HG03159 (cell line): ENCODE measurements at regions not wholly inside any gene's neighbourhood (a gene's known extent, or its start where the extent isn't known, plus 50 kb on each side); places are given as distances from the start of the nearest gene placed in this dataset.
"Not testable (repeated sequence)": the region's sequence is repeated elsewhere in the genome, so short reads cannot be mapped to it uniquely, and the experiment has no call there.

ENCODE experiments used
- ATAC-seq: cut with Tn5 transposase; IDR thresholded peaks from one replicate; pipeline ENCODE4 v1.9.1; 2021; ENCODE audit warnings: mild to moderate bottlenecking, moderate library complexity; ENCODE audit not compliant: unreplicated experiment

- no peak for ATAC-seq
These were observed 59.3 kb downstream of the BTBD3 start for GRCh38 chr20:11976966-11977365.

- no peak for ATAC-seq
These were observed 60.8 kb downstream of the BTBD3 start for GRCh38 chr20:11978496-11978895.

DNA sequence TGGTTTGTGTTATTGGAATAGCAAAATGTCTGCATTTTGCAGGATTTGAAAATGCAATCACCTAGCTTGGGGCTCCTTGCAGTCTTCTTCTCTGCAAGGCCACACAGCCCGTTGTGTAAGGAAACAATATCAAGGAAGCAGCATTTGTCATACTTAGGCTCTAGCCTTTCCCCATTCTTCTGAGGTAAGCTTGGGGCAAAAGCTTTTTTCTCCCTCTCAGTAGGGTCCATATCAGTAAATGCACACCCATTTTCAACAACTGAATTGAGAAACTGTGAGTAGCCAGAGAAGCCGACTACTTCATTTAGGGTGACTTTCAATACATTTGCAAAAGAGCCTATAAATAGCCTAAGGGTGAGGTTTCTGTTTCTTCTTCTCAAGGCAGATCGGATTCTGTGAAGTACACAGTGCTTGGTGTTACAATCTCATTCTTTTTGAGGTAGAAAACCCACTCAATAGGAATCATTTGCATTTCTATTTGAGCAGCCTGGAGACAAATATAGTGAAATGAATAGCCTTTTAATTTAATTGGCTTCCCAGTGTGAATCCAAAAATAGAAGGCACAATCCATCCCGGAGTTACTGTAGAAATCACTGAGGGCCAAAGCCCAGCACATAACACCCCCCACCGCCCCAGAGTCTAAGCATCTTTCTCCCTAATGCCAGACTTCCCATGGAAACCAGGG is 61.8 kb downstream of the BTBD3 start:
- peak; percentile 93 for ATAC-seq

DNA sequence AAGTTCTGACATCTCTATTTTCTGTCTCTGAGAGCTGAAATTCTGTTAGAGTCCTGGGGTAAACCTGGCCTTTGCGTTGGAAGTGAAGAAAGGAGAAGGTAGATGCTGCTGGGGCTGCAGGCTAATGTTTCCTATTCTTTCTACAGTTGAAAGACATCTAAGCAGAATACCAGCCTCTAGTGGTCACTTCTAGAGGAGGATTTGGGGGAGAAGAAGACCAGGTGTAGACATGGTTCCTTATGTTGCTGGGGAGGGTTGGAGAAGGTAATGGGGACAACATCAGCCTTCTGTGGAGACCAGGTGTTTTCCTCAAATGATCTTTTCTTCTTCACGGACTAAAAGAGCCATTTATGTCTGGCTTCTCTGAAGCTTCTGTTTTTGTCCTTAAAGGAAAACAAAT is 62.6 kb downstream of the BTBD3 start:
- ATAC-seq, result no peak

DNA sequence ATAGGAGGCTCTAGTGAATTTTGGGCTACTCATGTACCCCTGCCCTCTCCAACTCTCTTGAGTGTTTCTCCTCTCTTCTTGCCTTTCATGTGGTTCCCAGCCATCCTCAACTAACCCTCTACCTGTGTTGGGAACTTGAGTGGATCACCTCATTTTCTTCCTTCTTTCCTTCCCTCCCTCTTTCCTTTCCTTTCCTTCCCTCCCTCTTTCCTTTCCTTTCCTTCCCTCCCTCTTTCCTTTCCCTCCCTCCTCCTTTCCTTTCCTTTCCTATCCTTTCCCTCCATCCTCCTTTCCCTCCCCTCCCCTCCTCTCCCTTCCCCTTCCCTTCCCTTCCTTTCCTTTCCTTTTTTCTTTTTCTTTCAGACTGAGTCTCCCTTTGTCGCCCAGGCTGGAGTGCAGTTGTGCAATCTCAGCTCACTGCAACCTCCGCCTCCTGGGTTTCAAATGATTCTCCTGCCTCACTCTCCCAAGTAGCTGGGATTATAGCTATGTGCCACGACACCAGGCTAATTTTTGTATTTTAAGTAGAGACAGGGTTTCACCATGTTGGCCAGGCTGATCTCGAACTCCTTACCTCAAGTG is 63.8 kb downstream of the BTBD3 start:
- ATAC-seq, result no peak

DNA sequence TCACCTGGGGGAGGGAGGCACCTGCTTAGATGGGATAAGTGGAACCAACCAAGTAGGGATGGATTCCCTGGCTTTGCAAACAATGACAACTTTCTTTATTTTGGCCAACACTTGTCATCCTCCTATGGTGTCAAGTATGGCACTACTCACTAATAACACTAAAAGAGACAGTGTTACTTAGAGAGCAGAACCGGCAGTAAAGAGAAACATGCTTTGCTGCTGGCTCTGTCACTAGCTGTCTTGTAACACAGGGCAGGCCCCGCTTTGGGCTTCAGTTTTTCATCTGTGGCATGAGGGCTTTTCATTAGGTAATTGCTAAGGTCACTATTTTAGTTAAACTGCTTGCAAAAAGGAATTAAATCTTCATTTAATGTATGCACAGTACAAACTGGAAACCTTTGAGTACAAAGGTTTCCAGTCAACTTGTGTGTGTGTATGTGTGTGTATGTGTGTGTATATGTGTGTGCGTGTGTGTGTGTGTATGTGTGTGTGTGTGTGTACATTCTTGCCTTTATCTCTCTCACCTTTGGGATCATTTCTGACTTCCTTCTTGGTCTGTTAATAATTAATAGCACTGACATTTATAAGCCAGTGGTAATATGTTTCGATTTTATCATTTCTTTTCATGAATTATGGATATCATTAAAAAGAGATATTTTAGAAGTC is 64.7 kb downstream of the BTBD3 start:
- ATAC-seq, result no peak

- no peak for ATAC-seq
These were observed 65.3 kb downstream of the BTBD3 start for GRCh38 chr20:11982955-11983470.

DNA sequence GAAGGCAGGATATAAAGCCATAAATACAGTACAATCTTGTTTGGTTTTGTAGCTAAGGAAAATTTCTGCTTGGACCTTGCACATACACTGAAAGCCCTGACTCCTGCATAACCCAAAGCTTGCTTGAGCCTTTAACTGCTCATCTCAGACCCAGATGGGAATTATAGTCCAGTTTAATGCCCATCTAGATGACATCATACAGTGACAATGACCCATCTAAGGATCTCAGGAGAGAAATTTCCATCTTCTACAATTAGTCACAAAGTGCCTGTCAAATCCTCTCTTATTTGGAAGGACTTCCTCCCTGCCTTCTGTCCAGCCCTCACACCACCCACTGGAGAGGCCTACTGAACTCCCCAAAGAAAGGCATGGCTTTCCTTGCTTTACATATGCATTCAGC is 69.3 kb downstream of the BTBD3 start:
- no peak for ATAC-seq

DNA sequence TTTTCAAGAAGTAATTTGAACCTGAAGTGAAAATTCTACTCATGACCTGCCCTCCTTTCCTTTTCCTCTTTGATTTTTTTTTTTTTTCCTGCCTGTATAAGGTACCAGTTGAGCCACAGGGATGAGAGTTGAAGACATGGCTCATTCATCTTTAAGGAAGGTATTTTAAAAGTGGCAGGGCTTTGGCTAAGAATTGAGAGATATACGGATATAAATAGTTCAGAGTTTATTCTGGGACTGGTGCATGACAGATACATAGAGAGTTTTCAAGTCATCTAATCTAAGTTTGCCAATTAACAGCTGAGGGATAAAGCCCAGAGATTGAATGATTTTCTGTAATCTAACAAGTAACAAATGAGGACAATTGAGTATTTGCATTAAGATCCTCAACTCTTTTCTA is 69.8 kb downstream of the BTBD3 start:
- ATAC-seq, result no peak

GRCh38 chr20:11989018-11989771 is 71.5 kb downstream of the BTBD3 start:
- no peak for ATAC-seq

DNA sequence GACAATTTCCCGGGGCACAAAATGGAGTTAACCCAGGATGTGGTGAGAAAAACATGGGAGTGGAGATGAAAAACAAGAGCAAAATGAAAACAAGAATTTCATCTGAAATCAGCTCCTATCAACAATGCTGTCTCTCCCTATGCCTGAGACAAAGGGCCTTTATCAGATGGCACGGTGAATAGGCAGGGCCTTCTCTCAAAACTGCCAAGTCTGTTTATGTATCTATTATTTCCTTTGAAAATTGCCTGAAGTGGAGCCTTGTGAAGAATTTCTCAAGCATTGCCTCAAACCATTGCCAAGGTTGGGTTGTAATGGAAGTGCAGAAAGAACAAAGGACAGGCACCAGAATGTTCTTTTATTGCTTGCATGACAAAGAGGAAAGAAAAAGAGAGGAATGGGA is 74.7 kb downstream of the BTBD3 start:
- no peak for ATAC-seq

DNA sequence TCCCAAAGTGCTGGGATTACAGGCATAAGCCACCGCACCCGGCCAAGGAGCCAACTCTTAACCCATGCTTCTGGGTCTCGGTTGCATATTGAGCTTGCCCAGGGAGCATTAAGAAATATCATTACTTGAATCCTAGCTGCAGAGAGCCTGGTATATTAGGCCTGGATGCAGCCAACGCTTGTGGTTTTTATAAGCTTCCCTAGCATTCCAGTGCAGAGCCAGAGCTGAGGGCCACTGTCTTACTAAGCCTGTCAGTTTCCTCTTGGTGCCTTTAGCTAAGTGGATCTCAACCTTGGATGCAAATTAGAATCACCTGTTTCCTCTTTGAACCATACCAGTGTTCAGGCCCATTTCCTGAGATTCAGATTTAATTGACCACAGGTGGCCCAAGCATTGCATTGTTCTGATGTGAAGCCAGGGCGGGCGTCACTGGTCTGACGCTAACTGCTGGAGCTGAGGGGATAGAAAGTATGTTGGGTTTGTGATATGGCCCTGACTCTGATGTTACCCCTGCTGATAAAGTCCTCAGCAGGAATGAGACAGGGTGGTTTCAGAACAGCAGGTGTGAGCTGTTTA is 76.3 kb downstream of the BTBD3 start:
- peak; percentile 51 for ATAC-seq

- ATAC-seq, result no peak
These were observed 78.3 kb downstream of the BTBD3 start for GRCh38 chr20:11995805-11996567.

DNA sequence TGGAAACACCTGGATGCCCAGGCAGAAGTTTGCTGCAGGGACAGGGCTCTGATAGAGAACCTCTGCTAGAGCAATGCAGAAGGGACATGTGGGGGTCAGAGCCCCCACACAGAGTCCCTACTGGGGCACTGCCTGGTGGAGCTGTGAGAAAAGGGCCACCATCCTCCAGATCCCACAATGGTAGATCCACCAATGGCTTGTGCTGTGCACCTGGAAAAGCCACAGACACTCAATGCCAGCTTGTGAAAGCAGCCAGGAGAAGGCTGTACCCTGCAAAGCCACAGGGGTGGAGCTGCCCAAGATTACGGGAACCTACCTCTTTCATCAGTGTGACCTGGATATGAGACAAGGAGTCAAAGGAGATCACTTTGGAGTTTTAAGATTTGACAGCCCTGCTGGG is 87.1 kb downstream of the BTBD3 start:
- ATAC-seq, result not testable (repeated sequence)

DNA sequence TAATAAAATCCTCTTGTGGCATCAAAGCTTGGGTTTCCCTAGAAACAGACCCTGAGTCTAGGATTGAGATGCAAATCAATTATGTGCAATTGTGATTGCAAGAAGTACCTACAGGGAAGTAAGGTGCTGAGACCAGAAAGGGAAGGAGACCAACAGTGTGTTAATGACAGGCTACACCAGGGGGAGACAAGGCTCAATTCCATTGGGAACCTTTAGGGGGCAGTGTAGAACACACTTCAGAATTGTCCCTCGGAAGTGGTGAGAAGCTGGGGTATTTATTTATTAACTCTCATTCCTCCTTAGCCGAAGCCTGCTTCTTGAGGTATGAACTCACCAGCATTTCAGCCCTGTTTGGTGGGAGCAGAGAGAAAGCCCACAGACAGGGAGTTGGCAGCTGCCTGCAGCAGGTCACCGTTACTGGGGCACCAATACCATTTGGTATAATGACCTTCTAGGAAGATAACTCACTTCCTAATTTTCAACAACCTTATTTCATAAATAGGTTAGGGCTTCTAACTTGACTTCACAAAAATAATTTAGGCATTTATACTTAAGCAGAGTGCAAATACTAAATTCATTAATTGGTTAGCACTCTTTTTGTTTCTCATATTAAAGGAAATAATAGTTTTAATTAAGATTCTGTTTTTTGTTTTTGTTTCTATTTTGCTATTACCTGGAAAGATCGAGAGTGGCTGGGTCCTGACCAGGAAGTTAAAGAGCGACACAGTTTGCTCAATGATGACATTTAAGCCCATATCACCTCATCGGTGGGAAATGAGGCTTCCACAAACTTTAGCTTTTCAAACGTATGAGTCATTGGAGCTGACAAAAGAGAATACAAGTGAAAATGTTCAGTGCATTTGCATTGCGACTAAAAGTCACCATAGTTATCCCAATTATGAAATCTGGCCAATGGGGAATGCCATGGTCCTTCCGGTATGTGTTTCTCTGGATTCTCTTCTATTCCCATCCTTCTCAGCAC is 94.8 kb downstream of the BTBD3 start:
- ATAC-seq, result peak; percentile 96

DNA sequence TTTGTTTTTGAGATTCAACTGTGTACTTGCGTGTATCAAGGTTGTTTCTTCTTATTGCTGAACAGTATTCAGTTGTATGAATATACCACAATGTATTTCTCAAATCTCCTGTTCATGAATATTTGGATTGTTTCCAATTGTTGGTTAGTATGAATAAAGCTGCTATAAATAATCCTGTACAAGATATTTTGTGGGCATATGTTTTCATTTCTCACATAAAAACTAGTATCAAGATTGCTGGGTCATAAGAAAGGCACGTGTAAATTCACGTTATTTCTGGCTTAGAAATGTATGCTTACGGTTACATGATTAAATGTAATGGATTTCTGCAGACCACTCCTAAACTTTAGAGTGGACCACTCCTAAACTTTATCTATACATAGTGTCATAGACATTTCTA is 96.6 kb downstream of the BTBD3 start:
- no peak for ATAC-seq

DNA sequence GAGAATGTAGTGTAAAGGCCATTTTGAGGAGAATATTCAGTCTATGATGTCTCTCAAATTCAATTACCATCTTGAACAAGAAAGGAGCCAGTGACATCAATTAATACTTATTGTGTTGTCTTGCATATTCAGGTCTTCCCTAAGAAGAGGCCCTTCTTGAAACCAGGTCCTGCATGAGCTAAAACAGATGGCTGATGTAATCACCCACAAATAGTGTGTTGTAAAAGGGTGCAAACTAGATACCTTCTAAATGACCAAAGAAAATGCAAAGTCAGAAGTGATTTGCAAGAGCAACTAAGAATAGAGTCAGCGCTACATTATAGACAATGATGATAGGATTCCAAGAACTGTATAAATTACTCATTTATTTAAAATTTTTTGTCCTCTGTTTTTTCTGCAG is 97.0 kb downstream of the BTBD3 start:
- no peak for ATAC-seq

DNA sequence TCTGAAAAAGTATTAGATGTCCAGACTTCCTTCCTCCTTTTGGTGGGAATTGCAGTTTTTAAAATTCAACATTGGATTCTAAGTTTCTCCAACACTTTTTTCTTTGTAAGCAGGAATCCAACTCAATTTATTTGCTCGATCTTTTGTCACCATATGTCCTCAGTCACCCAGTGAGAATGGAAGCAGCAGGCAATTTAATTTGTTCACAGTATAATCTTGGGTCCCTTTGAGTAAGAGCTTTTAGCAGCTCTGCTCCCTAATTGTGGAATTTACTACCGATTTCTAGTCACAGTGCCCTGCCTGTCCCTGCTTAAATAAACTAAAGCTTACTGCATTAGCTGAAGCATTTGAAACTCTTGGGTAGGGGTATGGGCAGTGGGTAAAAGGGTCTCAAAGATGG is 98.6 kb downstream of the BTBD3 start:
- no peak for ATAC-seq

- ATAC-seq, result no peak
These were observed 102.0 kb downstream of the BTBD3 start for GRCh38 chr20:12019715-12020114.
